ENCODE measurements at regions not wholly inside any gene's neighbourhood (a gene's known extent, or its start where the extent isn't known, plus 50 kb on each side); places are given as distances from the start of the nearest gene placed in this dataset.

DNA sequence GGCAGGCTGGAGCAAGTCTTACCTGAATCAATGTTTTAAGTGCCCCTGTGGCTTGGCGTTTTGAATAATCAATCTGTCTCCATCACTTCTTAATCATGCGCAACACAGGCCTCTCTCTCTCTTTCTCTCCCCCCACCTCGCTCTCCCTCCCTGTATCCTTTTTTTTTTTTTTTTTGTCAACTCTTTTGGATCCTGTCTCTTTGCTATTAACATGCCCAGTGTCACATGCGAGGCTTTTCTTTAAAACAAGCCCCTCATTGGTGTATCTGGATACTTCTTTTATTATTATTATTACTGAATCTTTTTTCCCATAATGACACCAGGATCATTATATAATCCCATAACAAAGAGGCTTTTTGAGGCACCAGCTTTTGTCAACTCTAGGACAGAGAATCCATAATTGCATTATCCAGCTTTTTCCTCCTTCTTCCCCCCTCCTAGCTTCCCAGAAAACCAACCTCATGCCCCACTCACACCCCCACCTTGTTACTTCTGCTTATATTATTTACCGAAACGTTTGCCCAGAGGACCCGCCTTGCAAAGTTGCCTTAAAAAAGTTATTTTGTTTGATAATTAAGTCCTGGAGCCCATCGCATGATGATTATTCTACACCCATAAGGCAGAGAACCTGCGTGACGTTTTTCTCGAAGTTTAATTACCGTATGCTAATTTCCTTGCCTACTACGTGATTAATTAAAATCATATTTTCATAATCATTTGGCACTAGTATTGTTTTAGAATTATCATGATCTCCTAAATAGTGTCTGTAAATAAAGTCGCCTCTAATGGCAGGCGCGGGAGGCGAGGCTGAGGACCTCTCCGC lies 148.1 kb upstream of the ZNF536 start:
- TF ChIP-seq, protein P1, sequence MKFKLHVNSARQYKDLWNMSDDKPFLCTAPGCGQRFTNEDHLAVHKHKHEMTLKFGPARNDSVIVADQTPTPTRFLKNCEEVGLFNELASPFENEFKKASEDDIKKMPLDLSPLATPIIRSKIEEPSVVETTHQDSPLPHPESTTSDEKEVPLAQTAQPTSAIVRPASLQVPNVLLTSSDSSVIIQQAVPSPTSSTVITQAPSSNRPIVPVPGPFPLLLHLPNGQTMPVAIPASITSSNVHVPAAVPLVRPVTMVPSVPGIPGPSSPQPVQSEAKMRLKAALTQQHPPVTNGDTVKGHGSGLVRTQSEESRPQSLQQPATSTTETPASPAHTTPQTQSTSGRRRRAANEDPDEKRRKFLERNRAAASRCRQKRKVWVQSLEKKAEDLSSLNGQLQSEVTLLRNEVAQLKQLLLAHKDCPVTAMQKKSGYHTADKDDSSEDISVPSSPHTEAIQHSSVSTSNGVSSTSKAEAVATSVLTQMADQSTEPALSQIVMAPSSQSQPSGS (IDR thresholded peaks at IDR 0.05; ENCODE audit: low read length): no peak
- TF ChIP-seq CREM (IDR thresholded peaks at IDR 0.05; ENCODE audit: low read depth): no peak
- no peak for TF ChIP-seq ZBED1 (IDR thresholded peaks at IDR 0.05; ENCODE audit: borderline replicate concordance)
- no peak for TF ChIP-seq EZH2 (IDR thresholded peaks at IDR 0.05; ENCODE audit: borderline replicate concordance, control insufficient read depth, low read depth, low read length)
